HCT116 (cell line): ENCODE measurements at regions not wholly inside any gene's neighbourhood (a gene's known extent, or its start where the extent isn't known, plus 50 kb on each side); places are given as distances from the start of the nearest gene placed in this dataset.

Experiments used
- CBX3 ChIP-seq: IDR thresholded peaks from 2 replicates; pipeline ENCODE4 v1.6.1; 2012; ENCODE audit warnings: low read depth
- EZH2phosphoT487 ChIP-seq: fragments of 200-600 bp; IDR thresholded peaks from 2 replicates; pipeline ENCODE4 v1.6.1; 2018; ENCODE audit warnings: antibody characterized with exemption, borderline replicate concordance
- JUND ChIP-seq: IDR thresholded peaks from 2 replicates; pipeline ENCODE4 v1.6.1; 2012
- POLR2A ChIP-seq: IDR thresholded peaks from 2 replicates; pipeline ENCODE4 v1.7.0; 2011; ENCODE audit warnings: borderline replicate concordance; ENCODE audit not compliant: insufficient read depth, insufficient read length; ENCODE audit errors: extremely low read depth
- POLR2AphosphoS5 ChIP-seq: IDR thresholded peaks from 2 replicates; pipeline ENCODE4 v1.6.1; 2011; ENCODE audit warnings: mild to moderate bottlenecking, low read depth, low read length, moderate library complexity
- RAD21 ChIP-seq: IDR thresholded peaks from 2 replicates; pipeline ENCODE4 v1.6.1; 2012; ENCODE audit warnings: low read depth, mild to moderate bottlenecking
- SP1 ChIP-seq: IDR thresholded peaks from 2 replicates; pipeline ENCODE4 v1.6.1; 2012; ENCODE audit warnings: low read depth
- SRF ChIP-seq: IDR thresholded peaks from 2 replicates; pipeline ENCODE4 v1.6.1; 2012; ENCODE audit warnings: low read depth
- TCF7L2 ChIP-seq: IDR thresholded peaks from 2 replicates; pipeline ENCODE4 v1.7.0; 2011; ENCODE audit warnings: borderline replicate concordance, inconsistent platforms; ENCODE audit not compliant: insufficient read depth, insufficient read length; ENCODE audit errors: extremely low read depth
- YY1 ChIP-seq: IDR thresholded peaks from 2 replicates; pipeline ENCODE4 v1.6.1; 2011; ENCODE audit warnings: low read length, low read depth, moderate library complexity, mild to moderate bottlenecking; ENCODE audit not compliant: insufficient replicate concordance; ENCODE audit errors: extremely low read depth
- ZFX ChIP-seq: fragments of 450-650 bp; IDR thresholded peaks from 2 replicates; pipeline ENCODE4 v1.6.1; 2017
- TF ChIP-seq, protein P1 (sequence below), 3 experiments: fragments of 200-600 bp in 1 of 3; sonication (generic) in 1 of 3; IDR thresholded peaks in 2 of 3; conservative IDR thresholded peaks in 1 of 3; 2 replicates each; pipeline ENCODE4 v1.5.1; 2012 to 2017; ENCODE audit warnings: low read depth in 2 of 3, low read length in 2 of 3, antibody characterized with exemption in 1 of 3, borderline replicate concordance in 1 of 3, control low read depth in 1 of 3, mild to moderate bottlenecking in 1 of 3, mixed read lengths in 1 of 3, mixed run types in 1 of 3, moderate library complexity in 1 of 3; ENCODE audit not compliant: insufficient read depth in 1 of 3
- TF ChIP-seq, protein P2 (sequence below): IDR thresholded peaks from 2 replicates; pipeline ENCODE4 v1.6.1; 2012

DNA sequence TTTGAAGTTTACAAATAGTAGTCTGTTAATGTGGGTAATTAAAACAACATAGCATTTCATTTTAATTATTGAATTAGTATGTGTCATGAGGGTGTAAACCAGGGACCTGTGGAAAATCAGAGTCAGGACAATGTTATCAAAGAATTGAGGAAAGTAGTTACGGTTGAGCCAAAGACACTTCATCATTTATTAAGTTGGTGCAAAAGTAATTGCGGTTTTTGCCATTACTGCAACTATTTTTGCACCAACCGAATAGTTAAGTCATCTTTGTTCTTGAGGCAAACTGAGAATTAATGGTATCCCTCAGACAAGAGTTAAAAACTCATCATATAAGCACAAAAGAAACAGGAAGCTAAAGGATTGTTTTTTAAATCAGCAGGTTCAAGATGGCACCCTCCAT lies 593.7 kb downstream of the KCNJ2 start:
- TF ChIP-seq, protein P1, sequence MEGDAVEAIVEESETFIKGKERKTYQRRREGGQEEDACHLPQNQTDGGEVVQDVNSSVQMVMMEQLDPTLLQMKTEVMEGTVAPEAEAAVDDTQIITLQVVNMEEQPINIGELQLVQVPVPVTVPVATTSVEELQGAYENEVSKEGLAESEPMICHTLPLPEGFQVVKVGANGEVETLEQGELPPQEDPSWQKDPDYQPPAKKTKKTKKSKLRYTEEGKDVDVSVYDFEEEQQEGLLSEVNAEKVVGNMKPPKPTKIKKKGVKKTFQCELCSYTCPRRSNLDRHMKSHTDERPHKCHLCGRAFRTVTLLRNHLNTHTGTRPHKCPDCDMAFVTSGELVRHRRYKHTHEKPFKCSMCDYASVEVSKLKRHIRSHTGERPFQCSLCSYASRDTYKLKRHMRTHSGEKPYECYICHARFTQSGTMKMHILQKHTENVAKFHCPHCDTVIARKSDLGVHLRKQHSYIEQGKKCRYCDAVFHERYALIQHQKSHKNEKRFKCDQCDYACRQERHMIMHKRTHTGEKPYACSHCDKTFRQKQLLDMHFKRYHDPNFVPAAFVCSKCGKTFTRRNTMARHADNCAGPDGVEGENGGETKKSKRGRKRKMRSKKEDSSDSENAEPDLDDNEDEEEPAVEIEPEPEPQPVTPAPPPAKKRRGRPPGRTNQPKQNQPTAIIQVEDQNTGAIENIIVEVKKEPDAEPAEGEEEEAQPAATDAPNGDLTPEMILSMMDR (IDR thresholded peaks at IDR 0.05 in 2 of 3, conservative IDR thresholded peaks at IDR 0.05 in 1 of 3; ENCODE audit: borderline replicate concordance in 1 of 3, insufficient read depth in 1 of 3, low read depth in 2 of 3, low read length in 2 of 3), result no peak
- TF ChIP-seq JUND (no peak), CBX3 (no peak), TCF7L2 (no peak), POLR2A (no peak), ZFX (no peak), SP1 (no peak), RAD21 (no peak), YY1 (no peak), POLR2AphosphoS5 (no peak), SRF (no peak), EZH2phosphoT487 (no peak)
- TF ChIP-seq, protein P2, sequence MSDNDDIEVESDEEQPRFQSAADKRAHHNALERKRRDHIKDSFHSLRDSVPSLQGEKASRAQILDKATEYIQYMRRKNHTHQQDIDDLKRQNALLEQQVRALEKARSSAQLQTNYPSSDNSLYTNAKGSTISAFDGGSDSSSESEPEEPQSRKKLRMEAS, result no peak
